Caco-2 (cell line): ENCODE measurements at regions not wholly inside any gene's neighbourhood (a gene's known extent, or its start where the extent isn't known, plus 50 kb on each side); places are given as distances from the start of the nearest gene placed in this dataset.
A peak's percentile ranks its signal among the peaks of the same experiment; 100 is the strongest.

ENCODE experiments used
- BruUV-seq: library from RNA; stranded (reverse); fragments of 400-500 nt; replicated peaks from 2 replicates; lab custom pipeline; 2021; lab: Mats Ljungman, UMichigan
- CTCF ChIA-PET: fragments of 300-600 bp; sonication (Branson Sonifier 250); formaldehyde crosslinking; loops from one replicate; lab custom pipeline; 2022; ENCODE audit warnings: antibody characterized with exemption; lab: Charles Lee
- POLR2A ChIA-PET: fragments of 300-600 bp; sonication (Branson Sonifier 250); formaldehyde crosslinking; loops from one replicate; lab custom pipeline; 2022; ENCODE audit warnings: antibody characterized with exemption; lab: Charles Lee
- DNase-seq, 2 experiments: peaks; one replicate each; pipeline versions ENCODE4 v3.0.0 to v3.0.0-alpha.2; 2020 to 2022
- H3K27me3 ChIP-seq: replicated peaks from 2 replicates; pipeline ENCODE4 v1.6.0; 2011; ENCODE audit warnings: low read length; ENCODE audit not compliant: control insufficient read depth, insufficient read depth
- H3K36me3 ChIP-seq: 2 replicates; pipeline ENCODE4 v1.5.1; 2011; ENCODE audit warnings: low read length; ENCODE audit not compliant: control insufficient read depth, insufficient read depth
- H3K4me1 ChIP-seq: fragments of 250-450 bp; sonication (Bioruptor Pico); 2 replicates; pipeline ENCODE4 v1.5.1; 2020; ENCODE audit warnings: mild to moderate bottlenecking
- H3K4me3 ChIP-seq: 2 replicates; pipeline ENCODE4 v1.5.1; 2011; ENCODE audit warnings: low read depth, mild to moderate bottlenecking, control low read depth, low read length
- H3K9me3 ChIP-seq: fragments of 250-450 bp; sonication (Bioruptor Pico); 2 replicates; pipeline ENCODE4 v1.5.1; 2020; ENCODE audit warnings: mild to moderate bottlenecking, moderate library complexity
- H3K27ac Mint-ChIP-seq: one replicate; pipeline ENCODE4 v1.8.0; 2022; ENCODE audit warnings: mixed read lengths; ENCODE audit not compliant: unreplicated experiment
- H3K27me3 Mint-ChIP-seq: one replicate; pipeline ENCODE4 v1.8.0; 2022; ENCODE audit warnings: mixed read lengths; ENCODE audit not compliant: insufficient read depth, unreplicated experiment
- H3K36me3 Mint-ChIP-seq: one replicate; pipeline ENCODE4 v1.8.0; 2022; ENCODE audit warnings: mild to moderate bottlenecking, mixed read lengths; ENCODE audit not compliant: insufficient read depth, unreplicated experiment
- H3K4me1 Mint-ChIP-seq: one replicate; pipeline ENCODE4 v1.8.0; 2022; ENCODE audit warnings: low read depth, mixed read lengths; ENCODE audit not compliant: unreplicated experiment
- H3K4me3 Mint-ChIP-seq: one replicate; pipeline ENCODE4 v1.8.0; 2022; ENCODE audit warnings: mild to moderate bottlenecking, moderate library complexity, mixed read lengths; ENCODE audit not compliant: unreplicated experiment
- H3K9me3 Mint-ChIP-seq: one replicate; pipeline ENCODE4 v1.8.0; 2022; ENCODE audit warnings: mixed read lengths; ENCODE audit not compliant: unreplicated experiment
- CTCF ChIP-seq, 2 experiments: fragments of 200-600 bp in 1 of 2; IDR thresholded peaks; 1 replicate in 1 of 2; 2 replicates in 1 of 2; pipeline versions ENCODE4 v1.5.1 to v1.8.0; 2011 to 2022; ENCODE audit warnings: antibody characterized with exemption in 1 of 2, control low read depth in 1 of 2, inconsistent platforms in 1 of 2, low read depth in 1 of 2, low read length in 1 of 2, mild to moderate bottlenecking in 1 of 2, moderate library complexity in 1 of 2; ENCODE audit not compliant: insufficient read depth in 1 of 2, severe bottlenecking in 1 of 2, unreplicated experiment in 1 of 2
- intact Hi-C: fragments of 100-400 bp; cut with micrococcal nuclease; formaldehyde crosslinking; loops from one replicate; pipeline ENCODE4 v1.10.0; 2022; ENCODE audit not compliant: unreplicated experiment

DNA sequence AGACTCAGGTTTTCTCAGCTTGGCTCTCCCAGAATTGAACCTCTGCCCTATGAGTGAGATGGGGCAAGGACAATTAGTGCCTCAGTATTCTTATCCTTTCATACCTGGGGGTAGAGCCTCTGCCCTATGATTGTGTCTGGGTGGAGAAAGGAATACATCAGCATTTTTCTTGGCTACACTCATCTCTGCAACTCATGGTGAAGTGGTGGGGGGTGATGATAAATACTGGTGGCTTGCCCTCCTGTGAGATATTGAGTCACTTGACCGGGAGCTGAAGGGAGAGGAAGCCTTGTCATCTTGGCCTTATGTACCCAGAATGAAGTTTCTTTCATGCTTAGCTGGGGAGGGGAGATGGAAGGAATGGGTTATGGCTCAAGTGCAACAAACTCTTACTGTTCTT, 71.3 kb upstream of the ENOX2 start:
- Histone ChIP-seq H3K9me3 (no peaks in the 10 kb centered on the region), H3K4me3 (no peak overlapping the region), H3K4me1 (no peaks in the 10 kb centered on the region), H3K36me3 (no peaks in the 10 kb centered on the region), H3K27me3 (no peaks in the 10 kb centered on the region)
- DNase-seq, result no peak
- Mint-ChIP-seq H3K36me3 (no peaks in the 10 kb centered on the region), H3K4me3 (no peak overlapping the region), H3K9me3 (no peaks in the 10 kb centered on the region), H3K27ac (no peak overlapping the region), H3K27me3 (peaks cover 7% of the 10 kb centered on the region), H3K4me1 (no peaks in the 10 kb centered on the region)
- POLR2A ChIA-PET, result no interaction called here
- BruUV-seq, result no TSS peak
- CTCF ChIA-PET, result no interaction called here
- TF ChIP-seq CTCF (IDR thresholded peaks at IDR 0.05; ENCODE audit: insufficient read depth in 1 of 2, low read depth in 1 of 2, low read length in 1 of 2, severe bottlenecking in 1 of 2, unreplicated experiment in 1 of 2), result no peak
- intact Hi-C loops, result loop anchor here (10.0 kb wide), 1 partner anchor 250 kb away; no protein-coding TSS in a partner anchor

DNA sequence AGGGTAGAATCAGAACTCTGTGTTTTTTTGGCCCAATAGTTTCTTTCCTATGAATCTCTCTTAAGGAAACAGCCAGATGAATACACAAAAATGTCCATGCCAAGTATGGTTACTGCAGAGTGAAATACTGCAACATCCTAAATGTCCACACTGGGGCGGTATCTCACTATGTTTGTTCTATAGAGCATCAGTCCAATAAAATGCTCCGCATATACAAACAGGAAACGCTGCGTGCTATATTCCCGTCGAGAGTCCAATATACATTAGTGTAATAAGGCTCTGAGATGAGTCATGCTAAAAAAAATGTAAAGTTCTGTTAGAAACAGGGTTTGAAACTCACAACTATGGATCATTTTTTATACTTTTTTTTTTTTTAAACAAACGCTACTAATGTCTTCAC, 72.9 kb upstream of the ENOX2 start:
- CTCF ChIA-PET, result no interaction called here

DNA sequence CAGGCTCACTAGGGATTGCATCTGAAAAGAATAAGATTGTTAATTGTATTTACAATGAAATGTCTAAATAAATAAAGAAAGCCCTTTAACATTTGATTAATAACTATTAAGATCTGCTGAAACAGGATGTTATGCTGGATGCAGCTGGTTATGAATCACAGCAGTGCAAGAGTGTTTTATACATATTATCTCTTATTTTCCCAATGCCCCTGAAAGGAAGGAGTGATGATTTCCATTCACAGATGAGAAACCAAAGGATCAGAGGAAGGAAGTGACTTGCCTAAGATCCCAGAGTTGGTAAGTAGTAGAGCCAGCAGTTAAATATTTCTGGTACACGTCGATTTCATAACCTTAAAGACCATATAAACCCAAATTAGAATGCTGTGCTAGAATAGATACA, 76.3 kb upstream of the ARHGAP36 start:
- Mint-ChIP-seq H3K36me3 (no peaks in the 10 kb centered on the region), H3K4me1 (no peaks in the 10 kb centered on the region), H3K27ac (no peak overlapping the region), H3K9me3 (no peaks in the 10 kb centered on the region), H3K27me3 (peaks cover 9% of the 10 kb centered on the region), H3K4me3 (no peak overlapping the region)
- H3K27me3 ChIP-seq, result no peaks in the 10 kb centered on the region
- H3K4me3 ChIP-seq, result no peak overlapping the region
- BruUV-seq, result no TSS peak
- no peak for DNase-seq
- intact Hi-C loops, result no loop called here
- H3K9me3 ChIP-seq, result no peaks in the 10 kb centered on the region
- no peaks in the 10 kb centered on the region for H3K4me1 ChIP-seq
- no peak for TF ChIP-seq CTCF (IDR thresholded peaks at IDR 0.05; ENCODE audit: insufficient read depth in 1 of 2, low read depth in 1 of 2, low read length in 1 of 2, severe bottlenecking in 1 of 2, unreplicated experiment in 1 of 2)
- ChIA-PET CTCF (no interaction called here), POLR2A (no interaction called here)
- H3K36me3 ChIP-seq, result no peaks in the 10 kb centered on the region

More for the DNA sequence above, 72.9 kb upstream of the ENOX2 start:
- Mint-ChIP-seq H3K27ac (no peak overlapping the region), H3K27me3 (peaks cover 6% of the 10 kb centered on the region), H3K9me3 (no peaks in the 10 kb centered on the region), H3K36me3 (no peaks in the 10 kb centered on the region), H3K4me3 (no peak overlapping the region), H3K4me1 (no peaks in the 10 kb centered on the region)
- Histone ChIP-seq H3K27me3 (no peaks in the 10 kb centered on the region), H3K9me3 (no peaks in the 10 kb centered on the region), H3K4me1 (no peaks in the 10 kb centered on the region), H3K4me3 (no peak overlapping the region), H3K36me3 (no peaks in the 10 kb centered on the region)
- peak in 1 of 2 experiments; percentile 43 for TF ChIP-seq CTCF (IDR thresholded peaks at IDR 0.05; ENCODE audit: insufficient read depth in 1 of 2, low read depth in 1 of 2, low read length in 1 of 2, severe bottlenecking in 1 of 2, unreplicated experiment in 1 of 2)
- no TSS peak for BruUV-seq
- POLR2A ChIA-PET, result no interaction called here
- intact Hi-C loops, result loop anchor here (1.0 to 10.0 kb wide), 3 partner anchors 249 to 699 kb away; no protein-coding TSS in a partner anchor
- DNase-seq, result peak; percentile 32 to 35
